ENCODE measurements at regions not wholly inside any gene's neighbourhood (a gene's known extent, or its start where the extent isn't known, plus 50 kb on each side); places are given as distances from the start of the nearest gene placed in this dataset.
"Not testable (repeated sequence)": the region's sequence is repeated elsewhere in the genome, so short reads cannot be mapped to it uniquely, and the experiment has no call there.

GRCh38 chr12:9328065-9328464 lies 119.9 kb upstream of the PZP start:
- intact Hi-C loops (cut with DNase I; ENCODE audit: low total_unique reads) = no loop called here
- Histone ChIP-seq H3K4me3 (no peak overlapping the region), H3K9me3 (no peaks in the 10 kb centered on the region), H3K4me1 (peaks cover 0 to 5% (median 0%) of the 10 kb centered on the region in 4 donors), H3K27me3 (no peaks in the 10 kb centered on the region), H3K27ac (no peak overlapping the region), H3K36me3 (no peaks in the 10 kb centered on the region)
- TF ChIP-seq, protein P1, sequence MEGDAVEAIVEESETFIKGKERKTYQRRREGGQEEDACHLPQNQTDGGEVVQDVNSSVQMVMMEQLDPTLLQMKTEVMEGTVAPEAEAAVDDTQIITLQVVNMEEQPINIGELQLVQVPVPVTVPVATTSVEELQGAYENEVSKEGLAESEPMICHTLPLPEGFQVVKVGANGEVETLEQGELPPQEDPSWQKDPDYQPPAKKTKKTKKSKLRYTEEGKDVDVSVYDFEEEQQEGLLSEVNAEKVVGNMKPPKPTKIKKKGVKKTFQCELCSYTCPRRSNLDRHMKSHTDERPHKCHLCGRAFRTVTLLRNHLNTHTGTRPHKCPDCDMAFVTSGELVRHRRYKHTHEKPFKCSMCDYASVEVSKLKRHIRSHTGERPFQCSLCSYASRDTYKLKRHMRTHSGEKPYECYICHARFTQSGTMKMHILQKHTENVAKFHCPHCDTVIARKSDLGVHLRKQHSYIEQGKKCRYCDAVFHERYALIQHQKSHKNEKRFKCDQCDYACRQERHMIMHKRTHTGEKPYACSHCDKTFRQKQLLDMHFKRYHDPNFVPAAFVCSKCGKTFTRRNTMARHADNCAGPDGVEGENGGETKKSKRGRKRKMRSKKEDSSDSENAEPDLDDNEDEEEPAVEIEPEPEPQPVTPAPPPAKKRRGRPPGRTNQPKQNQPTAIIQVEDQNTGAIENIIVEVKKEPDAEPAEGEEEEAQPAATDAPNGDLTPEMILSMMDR (IDR thresholded peaks at IDR 0.05) = no peak
- no peak for TF ChIP-seq POLR2AphosphoS5 (IDR thresholded peaks at IDR 0.05)
- no peak for TF ChIP-seq POLR2A (IDR thresholded peaks at IDR 0.05)
- DNase-seq = no peak
- 67 to 87% (median 81%) methylated on average over 2 of the region's 2 CpGs for WGBS, 5 donors

- intact Hi-C loops (cut with DNase I; ENCODE audit: low total_unique reads) = no loop called here
- H3K4me3 ChIP-seq = no peak overlapping the region
- TF ChIP-seq, protein P1 (IDR thresholded peaks at IDR 0.05) = no peak
- TF ChIP-seq EP300 (IDR thresholded peaks at IDR 0.05) (no peak), POLR2AphosphoS5 (IDR thresholded peaks at IDR 0.05) (no peak), POLR2A (IDR thresholded peaks at IDR 0.05) (no peak)
- no peaks in the 10 kb centered on the region for H3K27me3 ChIP-seq
- H3K27ac ChIP-seq = no peak overlapping the region
- H3K9me3 ChIP-seq = no peaks in the 10 kb centered on the region
- H3K4me1 ChIP-seq = peaks cover 0 to 5% (median 0%) of the 10 kb centered on the region in 4 donors
- no peaks in the 10 kb centered on the region for H3K36me3 ChIP-seq
- no peak for DNase-seq
- 69 to 83% (median 74%) methylated on average over 5 of the region's 5 CpGs for WGBS, 5 donors
Measured at GRCh38 chr12:9327320-9327719, 119.1 kb upstream of the PZP start.

DNA sequence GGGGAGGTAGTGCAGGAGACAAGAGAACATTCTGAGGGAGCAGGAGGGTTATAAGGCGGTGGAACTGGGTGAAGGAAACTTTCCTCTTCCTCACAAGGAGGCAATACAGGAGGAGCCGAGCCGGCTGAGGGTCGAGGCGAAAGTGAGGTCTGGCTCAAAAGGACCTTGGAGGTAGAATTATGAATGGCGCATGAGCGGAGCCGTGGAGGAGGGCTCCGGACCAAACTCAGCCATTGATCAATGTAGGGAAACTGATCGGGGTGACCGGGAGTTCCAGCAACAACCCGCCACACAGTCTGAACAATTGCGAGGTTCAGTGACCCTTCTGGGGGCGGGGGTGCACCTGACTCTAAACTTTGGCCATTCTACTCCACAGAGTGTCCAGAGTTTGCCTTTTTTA lies 118.7 kb upstream of the PZP start:
- H3K4me3 ChIP-seq; H3K27me3 ChIP-seq; H3K27ac ChIP-seq; H3K4me1 ChIP-seq; H3K9me3 ChIP-seq; DNase-seq; H3K36me3 ChIP-seq; intact Hi-C loops (cut with DNase I; ENCODE audit: low total_unique reads): not testable (repeated sequence)
- 89 to 97% (median 95%) methylated on average over 14 of the region's 14 CpGs for WGBS, 5 donors

DNA sequence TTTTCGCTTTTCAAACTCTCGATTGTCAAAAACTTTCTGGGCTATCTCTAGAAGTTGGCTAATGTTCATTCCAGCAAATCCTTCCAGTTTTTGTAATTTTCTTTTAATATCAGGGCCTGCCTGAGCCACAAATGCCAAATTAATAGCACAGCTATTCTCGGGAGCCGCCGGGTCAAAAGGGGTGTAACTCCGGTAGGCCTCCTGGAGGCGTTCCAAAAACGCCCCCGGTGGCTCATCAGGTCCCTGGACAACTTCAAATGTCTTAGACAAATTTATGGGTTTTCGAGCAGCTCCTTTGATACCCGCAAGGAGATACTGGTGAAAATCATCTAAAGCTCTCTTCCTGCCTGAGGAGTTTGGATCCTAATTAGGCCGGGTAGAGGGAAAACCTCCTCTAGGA lies 117.9 kb upstream of the PZP start:
- WGBS, 5 donors = 67 to 80% (median 75%) methylated on average over 12 of the region's 12 CpGs
- DNase-seq = no peak
- TF ChIP-seq EP300 (IDR thresholded peaks at IDR 0.05) (no peak), POLR2A (IDR thresholded peaks at IDR 0.05) (no peak), POLR2AphosphoS5 (IDR thresholded peaks at IDR 0.05) (no peak)
- TF ChIP-seq, protein P1 (IDR thresholded peaks at IDR 0.05) = no peak
- Histone ChIP-seq H3K4me3 (no peak overlapping the region), H3K27me3 (no peaks in the 10 kb centered on the region), H3K4me1 (peaks cover 0 to under 1% (median 0%) of the 10 kb centered on the region in 4 donors), H3K36me3 (no peaks in the 10 kb centered on the region), H3K9me3 (no peaks in the 10 kb centered on the region), H3K27ac (no peak overlapping the region)
- intact Hi-C loops (cut with DNase I; ENCODE audit: low total_unique reads) = no loop called here

DNA sequence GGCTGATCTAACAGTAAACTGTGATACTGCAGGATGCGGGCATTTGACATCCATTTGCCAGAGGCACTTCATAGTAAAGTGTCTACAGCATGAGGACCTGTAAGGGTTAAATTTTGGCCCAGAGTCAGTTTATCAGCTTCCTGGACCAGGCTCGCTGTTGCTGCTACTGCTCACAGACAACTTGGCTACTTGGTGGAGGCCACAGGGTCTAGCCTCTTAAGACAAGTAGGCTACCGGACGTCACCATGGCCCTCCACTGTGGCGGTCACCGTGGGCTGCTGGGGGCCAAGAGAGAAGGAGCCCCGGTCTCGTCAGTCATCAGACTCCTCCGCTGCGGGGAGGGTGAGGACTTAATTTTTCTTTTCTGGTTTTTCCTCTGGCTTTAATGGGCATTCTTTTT lies 117.3 kb upstream of the PZP start:
- H3K4me1 ChIP-seq = no peaks in the 10 kb centered on the region
- no peaks in the 10 kb centered on the region for H3K36me3 ChIP-seq
- WGBS, 5 donors = 83 to 87% (median 84%) methylated on average over 10 of the region's 10 CpGs
- intact Hi-C loops (cut with DNase I; ENCODE audit: low total_unique reads) = no loop called here
- TF ChIP-seq, protein P1 (IDR thresholded peaks at IDR 0.05) = no peak
- no peak for TF ChIP-seq POLR2AphosphoS5 (IDR thresholded peaks at IDR 0.05)
- TF ChIP-seq EP300 (IDR thresholded peaks at IDR 0.05) = no peak
- no peak for TF ChIP-seq POLR2A (IDR thresholded peaks at IDR 0.05)
- H3K27me3 ChIP-seq = no peaks in the 10 kb centered on the region
- no peak overlapping the region for H3K27ac ChIP-seq
- no peak overlapping the region for H3K4me3 ChIP-seq
- H3K9me3 ChIP-seq = no peaks in the 10 kb centered on the region
- no peak for DNase-seq
